Fibroblast of skin of right quadriceps (primary cell): ENCODE measurements at regions not wholly inside any gene's neighbourhood (a gene's known extent, or its start where the extent isn't known, plus 50 kb on each side); places are given as distances from the start of the nearest gene placed in this dataset.
"Not testable (repeated sequence)": the region's sequence is repeated elsewhere in the genome, so short reads cannot be mapped to it uniquely, and the experiment has no call there.

Experiments
- DNase-seq: peaks from one replicate; pipeline ENCODE4 v3.0.0-alpha.2; 2013

DNA sequence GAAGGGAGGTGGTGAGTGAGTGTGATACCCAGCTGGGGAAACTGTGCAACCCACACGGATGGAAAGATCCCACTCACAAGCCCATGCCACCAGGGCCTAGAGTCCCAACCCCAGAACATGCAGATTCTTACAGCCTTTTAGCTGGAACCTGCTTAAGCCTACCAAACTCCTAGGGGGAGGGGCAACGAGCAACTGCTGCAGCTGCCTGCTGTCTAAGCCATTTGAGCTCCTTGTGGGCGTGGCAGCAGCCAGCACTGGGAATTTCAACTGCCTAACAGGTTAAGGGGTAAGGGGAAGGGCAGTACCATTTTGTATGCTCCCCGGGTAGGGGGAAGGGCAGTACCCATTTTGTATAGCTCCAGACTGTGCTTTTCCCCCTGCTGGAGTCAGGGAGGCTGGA lies 673.2 kb upstream of the BCHE start:
- DNase-seq: no peak

DNA sequence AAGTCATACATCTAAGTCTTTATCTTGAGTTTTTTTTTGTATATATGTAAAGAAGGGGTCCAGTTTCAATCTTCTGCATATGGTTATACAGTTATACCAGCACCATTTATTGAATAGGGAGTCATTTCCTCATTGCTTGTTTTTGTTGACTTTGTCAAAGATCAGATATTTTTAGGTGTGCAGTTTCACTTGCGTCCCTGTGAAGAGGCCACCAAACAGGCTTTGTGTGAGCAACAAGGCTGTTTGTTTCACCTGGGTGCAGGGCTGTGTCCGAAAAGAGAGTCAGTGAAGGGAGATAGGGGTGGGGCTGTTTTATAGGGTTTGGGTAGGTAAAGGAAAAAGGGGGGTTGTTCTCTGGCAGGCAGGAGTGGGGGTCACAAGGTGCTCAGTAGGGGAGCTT lies 663.2 kb upstream of the BCHE start:
- DNase-seq: not testable (repeated sequence)

DNA sequence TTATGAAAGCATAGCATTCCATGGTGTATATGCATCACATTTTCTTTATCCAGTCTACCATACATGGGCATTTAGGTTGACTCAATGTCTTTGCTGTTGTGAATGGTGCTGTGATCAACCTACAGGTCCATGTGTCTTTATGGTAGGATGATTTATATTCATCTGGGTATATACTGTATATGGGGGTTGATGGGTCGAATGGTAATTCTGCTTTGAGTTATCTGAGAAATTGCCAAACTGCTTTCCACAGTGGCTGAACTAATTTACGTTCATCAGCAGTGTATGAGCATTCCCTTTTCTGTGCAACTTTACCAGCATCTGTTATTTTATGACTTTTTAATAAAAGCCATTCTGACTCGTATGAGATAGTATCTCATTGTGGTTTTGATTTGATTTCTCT lies 662.4 kb upstream of the BCHE start:
- peak; percentile 94 for DNase-seq

DNA sequence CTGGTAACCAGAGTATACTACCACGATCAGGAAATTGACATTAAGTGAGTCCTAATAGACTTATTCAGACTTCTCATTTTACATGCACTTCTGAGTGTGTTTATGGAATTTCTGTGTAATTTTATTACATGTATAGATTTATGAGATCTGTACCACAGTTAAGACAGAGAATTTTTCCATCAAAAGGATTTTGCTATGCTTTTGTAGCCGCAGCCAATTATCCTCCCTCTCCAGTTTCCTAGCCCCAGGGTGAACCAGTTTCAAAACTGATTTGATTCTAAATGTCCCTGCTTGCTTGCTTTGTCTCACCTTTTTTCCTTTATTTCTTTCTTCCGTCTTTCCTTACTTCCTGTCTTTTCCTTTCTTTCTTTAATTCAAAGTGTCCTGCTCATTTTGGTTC lies 661.2 kb upstream of the BCHE start:
- DNase-seq: peak; percentile 56

DNA sequence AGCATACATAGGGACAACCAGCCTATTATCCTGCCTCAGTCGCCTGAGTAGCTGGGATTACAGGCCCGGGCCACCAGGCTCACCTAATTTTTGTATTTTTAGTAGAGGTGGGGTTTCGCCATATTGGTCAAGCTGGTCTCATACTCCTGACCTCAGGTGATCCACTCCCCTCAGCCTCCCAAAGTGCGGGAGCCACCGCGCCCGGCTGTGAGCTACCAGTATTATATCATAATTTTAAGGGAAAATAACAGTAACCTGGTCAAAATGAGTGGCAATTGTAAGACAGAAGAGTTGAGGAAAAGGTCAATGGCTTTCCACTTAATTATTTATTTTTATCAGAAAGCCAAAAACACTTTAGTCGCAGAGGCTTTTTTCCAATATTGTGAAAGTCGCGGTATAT lies 652.6 kb upstream of the BCHE start:
- DNase-seq: no peak

DNA sequence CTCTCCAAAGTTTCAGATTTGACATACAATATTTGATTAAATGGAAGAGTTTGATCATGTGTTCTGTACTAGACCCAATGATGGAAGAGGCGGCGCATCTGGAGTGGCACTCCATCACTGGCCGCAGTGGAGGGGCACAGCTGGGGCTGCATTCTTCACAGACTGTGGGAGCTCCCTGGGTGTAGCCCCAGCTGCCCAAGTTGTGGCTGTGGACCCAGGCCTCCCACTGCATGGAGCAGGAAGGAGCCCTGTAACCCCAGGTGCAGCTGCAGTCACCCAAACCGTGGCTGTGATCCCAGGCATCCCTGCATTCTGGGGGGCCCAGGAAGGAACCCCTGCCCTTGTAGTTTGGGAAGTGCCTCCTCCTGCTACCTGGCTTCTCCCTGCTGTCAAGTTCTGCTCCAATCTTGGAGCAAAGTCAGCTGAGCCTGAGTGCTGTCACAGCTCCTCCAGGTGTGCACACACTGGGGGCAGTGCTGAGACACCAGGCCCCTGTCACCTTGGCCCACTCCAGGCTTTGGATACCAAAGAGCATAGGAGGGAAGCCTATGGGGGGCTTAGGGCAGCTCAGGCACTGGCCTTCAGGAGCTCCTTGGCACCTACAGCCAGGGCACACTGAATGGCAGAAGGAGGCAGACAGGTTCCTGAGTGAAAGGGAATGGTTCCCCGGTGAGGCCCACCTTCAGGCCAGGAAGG lies 651.9 kb upstream of the BCHE start:
- DNase-seq: no peak

DNA sequence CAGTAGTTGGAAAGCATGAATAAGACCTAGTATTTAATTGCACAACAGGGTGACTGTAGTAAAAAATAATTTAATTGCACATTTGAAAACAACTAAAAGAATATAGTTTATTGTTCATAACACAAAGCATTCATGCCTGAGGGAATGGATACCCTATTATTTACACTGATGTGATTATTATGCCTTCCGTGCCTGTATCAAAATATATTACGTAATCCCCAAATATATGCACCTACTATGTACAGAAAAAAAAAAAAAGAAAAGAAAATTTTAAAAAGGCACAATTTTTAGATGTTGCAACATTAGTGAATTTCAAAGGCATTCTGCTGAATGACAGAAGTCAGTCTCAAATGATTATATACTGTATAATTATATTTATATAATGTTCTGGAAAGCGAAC lies 647.2 kb upstream of the BCHE start:
- DNase-seq: no peak

DNA sequence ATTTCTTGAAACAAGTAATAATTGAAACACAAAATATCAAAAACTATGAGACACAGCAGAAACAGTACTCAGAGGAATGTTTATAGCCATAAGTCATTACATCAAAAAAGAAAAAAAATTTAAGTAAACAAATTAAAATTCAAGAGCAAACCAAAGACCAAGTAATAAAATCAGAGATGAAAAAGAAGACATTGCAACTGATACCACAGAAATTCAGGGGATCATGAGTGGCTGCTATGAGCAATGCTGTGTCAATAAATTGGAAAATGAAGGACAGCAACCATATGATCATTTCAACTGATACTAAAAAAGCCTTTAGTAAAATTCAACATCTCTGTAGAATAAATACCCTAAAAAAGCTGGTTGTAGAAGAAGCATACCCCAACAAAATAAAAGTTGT lies 644.1 kb upstream of the BCHE start:
- DNase-seq: no peak

DNA sequence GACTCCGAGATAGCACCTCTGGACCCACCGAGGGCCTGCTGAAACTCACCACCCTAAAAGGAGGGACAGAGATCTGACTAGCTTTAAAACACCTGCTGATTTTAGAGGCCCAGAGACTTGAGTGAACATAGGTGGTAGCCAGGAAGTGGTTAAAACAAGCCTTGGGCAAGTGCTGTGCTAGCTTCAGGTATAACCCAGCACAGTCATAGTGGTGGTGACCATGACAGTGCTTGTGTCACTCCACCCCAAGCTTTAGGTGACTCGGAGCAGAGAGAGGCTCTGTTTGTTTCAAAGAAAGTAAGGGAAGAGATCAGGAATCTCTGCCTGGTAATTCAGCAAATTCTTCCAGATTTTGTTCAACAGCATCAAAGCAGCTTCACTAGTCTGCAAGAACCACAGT lies 641.1 kb upstream of the BCHE start:
- no peak for DNase-seq

DNA sequence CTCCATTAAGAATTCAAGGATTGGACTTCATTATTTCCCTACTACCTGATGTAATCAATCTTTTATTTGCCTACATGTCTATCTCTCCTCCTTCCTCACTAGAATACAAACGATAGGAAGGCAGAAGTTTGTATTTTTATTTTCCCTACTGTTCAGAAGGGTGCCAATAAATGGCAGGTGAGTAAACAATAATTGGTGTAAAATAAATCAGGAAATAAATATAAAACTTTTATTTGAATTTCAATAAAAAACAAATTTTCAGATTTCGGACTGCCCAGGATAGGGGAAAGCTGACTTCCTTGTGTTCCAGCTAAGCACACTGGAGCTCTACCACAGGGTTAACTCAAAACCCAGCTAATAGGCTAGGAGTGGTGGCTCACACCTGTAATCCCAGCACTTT lies 636.3 kb upstream of the BCHE start:
- no peak for DNase-seq

DNA sequence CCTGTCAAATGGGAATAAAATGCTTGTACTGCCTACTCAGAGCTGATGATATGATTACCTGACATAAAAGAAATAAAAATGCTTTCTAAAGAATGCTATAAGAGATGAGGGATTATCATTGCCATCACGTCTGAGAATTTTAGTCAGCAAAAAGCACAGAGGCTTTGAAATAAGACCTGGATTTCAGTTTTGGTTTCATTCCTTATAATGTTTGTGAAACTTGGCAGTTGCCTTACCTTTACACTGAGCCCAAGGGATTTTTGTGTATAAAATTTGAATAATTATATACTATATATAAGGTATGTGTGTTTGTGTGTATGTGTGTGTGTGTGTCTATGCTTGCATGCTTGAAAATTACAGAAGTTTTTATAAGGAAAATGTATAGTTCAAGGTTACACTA lies 634.8 kb upstream of the BCHE start:
- DNase-seq: no peak

DNA sequence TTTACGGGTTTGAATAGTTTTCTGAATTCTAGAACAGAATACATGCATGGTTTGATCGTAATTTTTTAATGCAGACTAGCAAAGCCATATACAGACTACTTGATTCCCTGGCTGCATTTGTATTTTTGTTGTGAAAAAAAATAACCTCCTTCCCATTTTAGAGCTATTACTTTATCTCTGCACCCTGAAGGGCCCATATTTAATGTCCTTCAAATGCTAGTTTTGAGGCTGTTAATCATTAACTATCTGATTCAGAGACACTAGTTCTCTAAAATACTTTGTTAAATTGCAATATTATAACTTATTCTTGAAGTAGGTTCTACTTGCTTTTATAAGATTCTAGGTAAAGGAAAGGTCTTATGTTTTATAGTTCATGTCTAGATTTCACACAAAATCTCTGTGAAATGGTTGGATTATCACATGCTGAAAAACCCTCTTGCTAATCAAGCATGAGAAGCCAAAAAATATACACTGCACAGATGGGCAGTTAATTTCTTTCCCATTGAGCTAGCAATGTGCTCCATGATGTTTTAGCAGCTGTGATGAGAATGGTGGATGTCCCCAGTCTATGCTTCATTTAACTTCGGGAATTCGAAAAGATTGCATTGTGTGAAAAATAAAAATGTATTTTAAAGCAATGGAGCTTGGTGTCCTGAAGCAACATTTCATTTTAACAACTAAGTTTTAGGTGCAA lies 634.0 kb upstream of the BCHE start:
- DNase-seq: no peak

DNA sequence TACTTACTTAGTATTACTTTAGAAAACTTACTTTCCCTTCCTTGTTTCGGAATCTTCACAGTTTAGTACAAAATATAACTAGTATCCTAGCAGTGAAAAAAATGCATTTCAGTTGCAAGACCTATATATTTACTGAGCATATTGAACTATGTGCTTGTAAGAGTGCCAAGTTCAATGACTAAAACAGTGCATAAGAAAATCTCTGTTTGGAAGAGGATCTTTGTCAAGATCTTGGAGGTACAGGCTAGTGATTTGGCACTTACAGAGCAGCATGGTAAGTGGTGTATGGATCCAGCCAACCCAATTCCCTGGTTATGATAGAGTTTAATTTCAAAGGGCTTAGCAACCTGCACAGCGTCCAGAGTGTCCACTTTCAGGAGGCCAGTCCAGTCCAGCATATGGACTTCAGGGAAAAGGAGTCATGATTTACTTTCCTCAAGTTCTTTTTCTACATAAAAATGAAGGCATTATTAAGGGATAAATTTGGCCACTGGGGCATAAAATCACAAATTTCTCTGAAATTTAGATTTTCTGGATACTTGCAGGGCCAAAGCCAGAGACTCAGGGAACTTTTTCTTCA lies 625.8 kb upstream of the BCHE start:
- peak; percentile 30 for DNase-seq

DNA sequence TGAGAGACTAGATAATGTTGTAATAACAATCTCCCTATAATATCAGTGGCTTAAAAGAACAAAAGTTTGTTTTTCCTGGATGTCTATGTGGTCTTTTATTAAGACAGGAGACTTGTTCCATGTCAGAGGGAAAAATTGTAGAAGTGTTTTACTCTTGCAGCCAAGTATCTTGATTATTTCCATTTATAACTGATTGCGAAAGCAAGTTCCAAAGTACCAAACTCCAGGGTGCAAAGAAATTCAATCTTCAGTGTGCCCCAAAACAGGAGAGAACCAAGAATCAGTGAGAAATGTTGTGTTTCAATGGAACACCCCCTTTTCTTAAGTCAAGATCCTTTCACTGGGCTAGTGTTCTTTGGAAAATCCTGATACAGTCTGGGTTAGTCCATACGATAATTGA lies 624.4 kb upstream of the BCHE start:
- no peak for DNase-seq

DNA sequence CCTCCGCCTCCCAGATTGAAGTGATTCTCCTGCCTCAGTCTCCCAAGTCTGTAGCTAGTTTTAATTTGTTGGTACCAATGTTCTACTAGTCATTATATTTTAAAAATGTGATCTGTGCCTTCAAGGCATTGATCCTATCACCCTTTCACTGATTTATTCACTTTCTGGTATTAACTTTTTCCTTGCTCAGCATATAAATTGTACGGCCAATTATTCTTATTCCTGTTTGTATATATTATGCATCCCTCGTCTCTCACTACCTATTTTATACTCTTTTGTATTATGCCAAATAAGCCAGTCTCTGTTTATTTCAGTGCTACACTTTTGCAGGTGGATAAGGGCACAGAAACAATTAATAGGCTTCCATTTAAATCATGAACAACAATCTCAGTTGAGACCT lies 620.2 kb upstream of the BCHE start:
- DNase-seq: no peak

DNA sequence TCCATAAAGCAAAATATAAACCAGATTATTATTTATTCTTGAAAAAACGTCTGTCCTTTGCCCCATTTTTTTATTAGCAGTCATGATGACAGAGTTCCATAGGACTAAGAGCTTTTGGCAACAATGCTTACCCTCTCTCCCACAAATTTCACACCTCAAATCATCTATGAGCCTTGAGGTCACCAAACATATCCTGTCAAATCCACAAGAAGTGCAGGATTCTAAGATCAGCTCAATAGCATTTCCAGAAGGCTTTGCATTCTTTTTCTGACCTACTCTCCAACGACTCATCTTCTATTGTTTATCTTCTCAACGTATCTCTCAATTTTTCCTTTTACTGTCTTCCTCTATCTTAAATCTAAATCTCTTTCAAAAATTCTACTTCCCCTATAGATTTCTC lies 619.1 kb upstream of the BCHE start:
- peak; percentile 92 for DNase-seq

DNA sequence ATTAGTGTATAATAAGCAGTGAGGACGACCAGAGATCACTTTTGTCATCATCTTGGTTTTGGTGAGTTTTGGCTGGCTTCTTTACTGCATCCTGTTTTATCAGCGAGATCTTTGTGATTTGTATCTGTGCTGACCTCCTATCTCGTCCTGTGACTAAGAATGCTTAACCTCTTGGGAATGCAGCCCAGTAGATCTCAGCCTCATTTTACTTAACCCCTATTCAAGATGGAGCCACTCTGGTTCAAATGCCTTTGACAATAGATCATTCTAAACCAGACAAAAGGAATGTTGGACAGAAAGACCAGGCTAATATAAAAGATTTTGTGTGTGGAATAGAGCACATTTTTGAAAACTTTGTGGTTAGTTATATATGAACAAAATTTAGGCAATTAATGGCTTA lies 618.5 kb upstream of the BCHE start:
- peak; percentile 96 for DNase-seq

DNA sequence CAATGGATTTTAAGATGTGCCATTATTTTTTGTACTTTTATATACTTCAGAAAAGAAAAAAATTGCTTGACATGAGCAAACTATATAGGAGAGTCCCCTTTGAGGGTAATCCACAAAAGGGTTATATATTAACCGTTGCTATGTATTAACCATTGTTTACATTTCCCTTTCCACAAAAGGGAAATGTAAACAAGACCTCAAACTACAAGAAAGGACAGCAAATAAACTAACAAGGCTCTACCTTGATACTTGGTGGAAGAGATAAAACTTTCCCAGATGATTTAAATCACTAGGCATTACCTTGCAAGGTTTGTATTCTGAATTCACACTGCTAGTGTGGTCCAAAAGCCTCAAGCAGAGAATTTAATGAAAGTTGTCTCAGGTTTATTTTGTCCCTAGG lies 616.3 kb upstream of the BCHE start:
- DNase-seq: no peak

DNA sequence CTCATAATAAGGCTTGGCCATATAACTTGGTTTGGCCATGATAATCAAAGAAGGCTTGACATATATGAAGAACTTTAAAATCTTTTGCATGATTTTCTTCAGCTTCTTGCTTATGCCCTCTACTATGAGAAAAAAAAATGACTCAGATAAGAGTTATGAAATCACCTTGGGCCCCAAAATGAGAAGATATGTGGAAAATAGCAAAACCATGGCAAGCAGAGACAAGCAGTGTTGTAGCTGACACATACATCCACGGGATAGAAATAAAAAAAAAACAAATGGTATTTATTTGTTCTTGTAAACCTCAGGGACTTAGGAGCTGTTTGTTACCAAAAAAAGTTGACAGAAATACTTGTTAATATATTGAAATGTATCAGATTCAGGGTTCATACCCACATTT lies 614.8 kb upstream of the BCHE start:
- DNase-seq: no peak

DNA sequence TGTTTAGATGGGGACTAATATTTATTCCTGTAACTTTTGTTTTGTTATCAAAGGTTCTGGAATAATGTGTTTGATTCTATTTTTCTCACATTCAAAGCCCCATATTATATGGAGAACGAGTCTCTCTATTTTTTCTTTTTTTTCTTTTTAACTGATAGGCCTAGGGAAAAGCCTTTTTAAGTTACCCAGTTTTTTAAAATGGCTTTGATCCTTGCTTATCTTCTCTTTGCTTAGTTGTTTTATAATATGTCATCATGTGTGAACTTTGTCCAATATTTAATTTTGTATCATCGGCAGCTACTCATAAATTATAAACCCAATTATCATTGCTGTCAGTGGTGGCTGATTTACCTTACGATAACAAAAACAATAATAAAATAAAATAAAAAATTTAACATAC lies 610.3 kb upstream of the BCHE start:
- no peak for DNase-seq

DNA sequence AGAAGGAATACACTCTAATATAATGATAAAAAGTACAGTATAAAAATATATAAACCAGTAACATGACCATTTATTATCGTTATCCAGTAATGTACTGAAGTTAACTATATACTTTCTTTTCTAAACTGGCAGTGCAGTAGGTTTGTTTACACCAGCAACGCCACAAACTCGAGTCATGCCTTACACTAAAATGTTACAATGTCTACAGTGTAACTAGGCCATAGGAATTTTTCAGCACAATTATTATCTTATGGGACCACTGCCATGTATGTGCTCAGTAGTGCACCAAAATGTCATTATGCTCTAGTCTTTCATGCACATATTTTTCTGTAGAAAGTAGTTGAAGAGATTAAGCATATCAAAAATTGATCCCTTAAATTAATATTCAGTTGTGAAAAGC lies 609.8 kb upstream of the BCHE start:
- DNase-seq: peak; percentile 74

DNA sequence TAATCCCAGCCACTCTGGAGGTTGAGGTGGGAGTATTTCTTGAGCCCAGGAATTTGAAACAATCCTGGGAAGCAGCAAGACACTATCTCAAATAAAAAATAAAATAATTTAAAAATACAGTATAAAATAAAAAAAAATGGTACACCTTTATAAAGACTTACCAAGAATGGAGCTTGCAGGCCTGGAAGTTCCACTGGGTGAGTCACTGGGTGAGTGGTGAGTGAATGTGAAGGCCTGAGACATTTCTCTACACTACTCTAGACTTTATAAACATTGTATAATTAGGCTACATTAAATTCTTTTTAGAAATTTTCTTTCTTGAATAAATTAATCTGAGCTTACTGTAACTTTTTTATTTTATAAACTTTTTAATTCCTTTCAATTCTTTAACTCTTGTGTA lies 609.1 kb upstream of the BCHE start:
- peak; percentile 67 for DNase-seq

DNA sequence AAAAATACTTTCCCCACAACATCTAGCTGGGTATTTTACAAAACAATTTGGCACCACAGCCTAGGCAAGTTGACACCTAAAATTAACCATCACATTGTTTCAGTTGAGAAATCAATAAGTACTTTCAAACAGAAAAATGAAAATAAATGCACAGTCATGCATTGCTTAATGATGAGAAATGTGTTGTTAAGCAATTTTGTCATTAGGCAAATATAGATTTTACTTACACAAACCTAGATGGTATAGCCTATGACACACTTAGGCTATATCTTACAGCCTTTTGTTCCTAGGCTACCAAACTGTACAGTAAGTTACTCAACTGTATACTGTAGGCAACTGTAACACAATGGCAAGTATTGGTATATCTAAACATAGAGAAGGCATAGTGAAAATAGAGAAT lies 608.6 kb upstream of the BCHE start:
- DNase-seq: peak; percentile 37

DNA sequence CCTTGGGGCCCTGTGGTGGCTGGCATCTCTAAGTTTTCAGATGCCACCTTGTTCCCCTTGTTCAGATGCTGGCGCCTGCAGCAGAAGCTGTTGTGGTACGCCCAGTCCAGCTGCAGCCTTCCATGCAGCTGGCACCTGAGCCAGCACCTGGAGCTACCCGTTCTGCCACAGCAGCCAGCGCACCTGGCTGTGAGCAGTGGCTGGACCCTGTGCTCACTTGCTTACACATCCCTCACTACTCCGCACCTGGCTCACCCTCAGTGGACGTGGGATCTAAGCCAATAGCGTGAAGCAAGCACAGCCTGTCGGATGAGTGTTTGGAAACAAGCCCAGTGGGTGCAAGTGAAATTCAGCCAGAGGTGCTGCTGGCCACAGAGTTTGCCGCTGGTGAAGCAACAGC lies 607.5 kb upstream of the BCHE start:
- DNase-seq: no peak

DNA sequence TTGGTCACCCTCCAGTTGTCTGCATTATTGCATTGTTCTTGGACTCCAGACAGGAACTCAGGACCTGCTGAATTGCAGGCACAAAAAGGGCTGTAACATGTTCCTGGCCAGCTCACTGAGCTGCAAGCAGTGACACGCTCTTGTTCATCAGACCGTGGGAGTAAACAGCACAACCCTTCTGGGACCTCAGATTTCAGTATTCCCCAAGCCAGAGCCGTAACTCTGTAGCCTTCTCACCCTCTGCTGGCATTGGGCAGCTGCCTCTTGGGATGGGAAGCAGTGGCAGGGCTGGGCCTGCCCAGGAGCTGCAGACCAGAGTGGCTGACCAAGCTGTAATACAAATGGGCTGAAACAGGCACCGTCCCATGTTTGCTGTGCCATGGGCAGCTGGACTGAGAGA lies 607.1 kb upstream of the BCHE start:
- DNase-seq: no peak
